Renal pelvis (tissue), 1 donor: ENCODE measurements at regions not wholly inside any gene's neighbourhood (a gene's known extent, or its start where the extent isn't known, plus 50 kb on each side); places are given as distances from the start of the nearest gene placed in this dataset.
"Not testable (repeated sequence)": the region's sequence is repeated elsewhere in the genome, so short reads cannot be mapped to it uniquely, and the experiment has no call there.

Experiments
- DNase-seq: peaks from one replicate; pipeline ENCODE4 v3.0.0-alpha.2; 2013

GRCh38 chr4:22630161-22630975 is 62.4 kb upstream of the GBA3 start:
- DNase-seq, result not testable (repeated sequence)

GRCh38 chr4:22631167-22631566 is 61.6 kb upstream of the GBA3 start:
- not testable (repeated sequence) for DNase-seq

GRCh38 chr4:22634541-22635181 is 58.1 kb upstream of the GBA3 start:
- DNase-seq, result no peak

- not testable (repeated sequence) for DNase-seq
Measured at GRCh38 chr4:22635182-22635549, 57.6 kb upstream of the GBA3 start.

- no peak for DNase-seq
Measured at GRCh38 chr4:22635692-22636091, 57.0 kb upstream of the GBA3 start.

GRCh38 chr4:22637306-22637705 is 55.4 kb upstream of the GBA3 start:
- no peak for DNase-seq
